CMK (cell line): ENCODE measurements at regions not wholly inside any gene's neighbourhood (a gene's known extent, or its start where the extent isn't known, plus 50 kb on each side); places are given as distances from the start of the nearest gene placed in this dataset.
"Not testable (repeated sequence)": the region's sequence is repeated elsewhere in the genome, so short reads cannot be mapped to it uniquely, and the experiment has no call there.

Experiments
- DNase-seq: peaks from one replicate; pipeline ENCODE4 v3.0.0-alpha.2; 2010; ENCODE audit warnings: low read depth

GRCh38 chr12:97616946-97617345, 154.3 kb downstream of the RMST start:
- DNase-seq, result no peak

GRCh38 chr12:97628962-97629361, 166.4 kb downstream of the RMST start:
- DNase-seq, result no peak

- no peak for DNase-seq
Measured at GRCh38 chr12:97629382-97629781, 166.8 kb downstream of the RMST start.

- no peak for DNase-seq
Measured at GRCh38 chr12:97630356-97630755, 167.8 kb downstream of the RMST start.

GRCh38 chr12:97630875-97631274, 168.3 kb downstream of the RMST start:
- no peak for DNase-seq

- no peak for DNase-seq
Measured at GRCh38 chr12:97637770-97638169, 175.2 kb downstream of the RMST start.

- DNase-seq, result no peak
Measured at GRCh38 chr12:97638739-97639138, 176.1 kb downstream of the RMST start.

- no peak for DNase-seq
Measured at GRCh38 chr12:97639702-97640101, 177.1 kb downstream of the RMST start.

- no peak for DNase-seq
Measured at GRCh38 chr12:97640826-97641225, 178.2 kb downstream of the RMST start.

- DNase-seq, result no peak
Measured at GRCh38 chr12:97642911-97643310, 180.3 kb downstream of the RMST start.

GRCh38 chr12:97643924-97644323, 181.3 kb downstream of the RMST start:
- DNase-seq, result no peak

GRCh38 chr12:97645726-97646125, 183.1 kb downstream of the RMST start:
- no peak for DNase-seq

GRCh38 chr12:97647142-97647541, 184.5 kb downstream of the RMST start:
- no peak for DNase-seq

- no peak for DNase-seq
Measured at GRCh38 chr12:97650242-97650641, 187.6 kb downstream of the RMST start.

- DNase-seq, result not testable (repeated sequence)
Measured at GRCh38 chr12:97656548-97656947, 193.9 kb downstream of the RMST start.

- no peak for DNase-seq
Measured at GRCh38 chr12:97659117-97659880, 196.7 kb downstream of the RMST start.

- DNase-seq, result no peak
Measured at GRCh38 chr12:97666263-97666662, 203.7 kb downstream of the RMST start.

- DNase-seq, result no peak
Measured at GRCh38 chr12:97672870-97673269, 210.3 kb downstream of the RMST start.

GRCh38 chr12:97680751-97681150, 218.1 kb downstream of the RMST start:
- no peak for DNase-seq

- DNase-seq, result no peak
Measured at GRCh38 chr12:97681612-97682504, 219.3 kb downstream of the RMST start.

- DNase-seq, result no peak
Measured at GRCh38 chr12:97685360-97685759, 222.8 kb downstream of the RMST start.

- no peak for DNase-seq
Measured at GRCh38 chr12:97701901-97702300, 239.3 kb downstream of the RMST start.

GRCh38 chr12:97711392-97711791, 248.8 kb downstream of the RMST start:
- no peak for DNase-seq
